ENCODE measurements at regions not wholly inside any gene's neighbourhood (a gene's known extent, or its start where the extent isn't known, plus 50 kb on each side); places are given as distances from the start of the nearest gene placed in this dataset.

DNA sequence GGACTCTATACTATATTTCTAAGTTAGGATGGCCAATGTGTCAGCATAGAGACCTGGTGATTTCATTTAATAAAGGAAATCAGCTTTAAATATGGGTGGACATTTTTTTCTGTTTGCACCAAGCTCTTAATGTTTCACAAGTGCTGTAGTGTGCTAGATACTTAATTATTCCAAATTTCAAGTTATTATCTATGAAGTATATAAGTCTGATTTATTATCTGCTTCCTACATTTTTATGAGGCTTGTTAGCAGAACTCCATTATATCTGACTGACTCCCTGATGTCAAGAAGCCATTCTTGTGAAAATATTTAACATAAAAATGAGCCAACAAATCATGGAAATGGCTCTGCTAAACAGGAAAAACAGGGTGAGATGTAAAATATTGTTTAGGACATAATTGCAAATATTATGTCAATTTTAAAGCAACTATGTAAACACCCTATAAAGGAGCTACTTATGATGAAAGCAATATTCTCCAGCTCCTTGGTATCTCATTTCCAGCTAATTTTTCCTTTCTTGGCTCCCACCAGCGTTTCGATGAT lies 1415.2 kb downstream of the GATA3 start:
- H3K4me3 Mint-ChIP-seq (ENCODE audit: unreplicated experiment) = no peak overlapping the region
- H3K4me1 Mint-ChIP-seq (ENCODE audit: low read depth, unreplicated experiment) = peaks cover 7% of the 10 kb centered on the region
- no peaks in the 10 kb centered on the region for H3K9me3 Mint-ChIP-seq (ENCODE audit: unreplicated experiment)
- no peak for DNase-seq
- H3K27ac Mint-ChIP-seq (ENCODE audit: unreplicated experiment) = no peak overlapping the region
- TF ChIP-seq, protein P1, sequence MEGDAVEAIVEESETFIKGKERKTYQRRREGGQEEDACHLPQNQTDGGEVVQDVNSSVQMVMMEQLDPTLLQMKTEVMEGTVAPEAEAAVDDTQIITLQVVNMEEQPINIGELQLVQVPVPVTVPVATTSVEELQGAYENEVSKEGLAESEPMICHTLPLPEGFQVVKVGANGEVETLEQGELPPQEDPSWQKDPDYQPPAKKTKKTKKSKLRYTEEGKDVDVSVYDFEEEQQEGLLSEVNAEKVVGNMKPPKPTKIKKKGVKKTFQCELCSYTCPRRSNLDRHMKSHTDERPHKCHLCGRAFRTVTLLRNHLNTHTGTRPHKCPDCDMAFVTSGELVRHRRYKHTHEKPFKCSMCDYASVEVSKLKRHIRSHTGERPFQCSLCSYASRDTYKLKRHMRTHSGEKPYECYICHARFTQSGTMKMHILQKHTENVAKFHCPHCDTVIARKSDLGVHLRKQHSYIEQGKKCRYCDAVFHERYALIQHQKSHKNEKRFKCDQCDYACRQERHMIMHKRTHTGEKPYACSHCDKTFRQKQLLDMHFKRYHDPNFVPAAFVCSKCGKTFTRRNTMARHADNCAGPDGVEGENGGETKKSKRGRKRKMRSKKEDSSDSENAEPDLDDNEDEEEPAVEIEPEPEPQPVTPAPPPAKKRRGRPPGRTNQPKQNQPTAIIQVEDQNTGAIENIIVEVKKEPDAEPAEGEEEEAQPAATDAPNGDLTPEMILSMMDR (IDR thresholded peaks at IDR 0.05; ENCODE audit: partially characterized antibody, unreplicated experiment) = no peak
- no peaks in the 10 kb centered on the region for H3K27me3 Mint-ChIP-seq (ENCODE audit: unreplicated experiment)
- no peaks in the 10 kb centered on the region for H3K36me3 Mint-ChIP-seq (ENCODE audit: unreplicated experiment)

DNA sequence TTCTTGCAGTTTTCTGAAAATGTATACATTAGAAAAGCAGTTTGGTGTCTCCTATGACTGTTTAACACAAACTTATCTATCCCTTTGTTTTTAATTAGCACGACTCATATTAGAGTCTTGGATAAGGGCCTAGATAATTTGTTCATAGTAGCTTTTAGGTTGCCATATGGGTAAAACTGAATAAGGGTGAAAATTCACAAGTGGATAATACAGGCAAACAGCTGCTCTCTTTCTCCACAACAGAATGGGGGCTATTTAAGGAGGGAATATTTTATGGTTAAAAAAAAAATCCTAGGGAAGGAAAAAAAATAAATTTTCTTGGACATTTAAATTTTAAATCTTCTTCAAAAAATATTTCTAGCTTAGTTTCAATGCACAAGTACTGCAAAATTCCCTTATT lies 1416.1 kb downstream of the GATA3 start:
- Mint-ChIP-seq H3K9me3 (ENCODE audit: unreplicated experiment) (no peaks in the 10 kb centered on the region), H3K27me3 (ENCODE audit: unreplicated experiment) (no peaks in the 10 kb centered on the region), H3K4me1 (ENCODE audit: low read depth, unreplicated experiment) (peaks cover 7% of the 10 kb centered on the region), H3K36me3 (ENCODE audit: unreplicated experiment) (no peaks in the 10 kb centered on the region), H3K4me3 (ENCODE audit: unreplicated experiment) (no peak overlapping the region), H3K27ac (ENCODE audit: unreplicated experiment) (no peak overlapping the region)
- TF ChIP-seq, protein P1 (IDR thresholded peaks at IDR 0.05; ENCODE audit: partially characterized antibody, unreplicated experiment) = no peak
- DNase-seq = no peak

GRCh38 chr10:9501944-9502343 lies 1447.5 kb downstream of the GATA3 start:
- no peak overlapping the region for H3K27ac Mint-ChIP-seq (ENCODE audit: unreplicated experiment)
- TF ChIP-seq, protein P1 (IDR thresholded peaks at IDR 0.05; ENCODE audit: partially characterized antibody, unreplicated experiment) = no peak
- H3K4me1 Mint-ChIP-seq (ENCODE audit: low read depth, unreplicated experiment) = no peaks in the 10 kb centered on the region
- H3K9me3 Mint-ChIP-seq (ENCODE audit: unreplicated experiment) = no peaks in the 10 kb centered on the region
- no peak overlapping the region for H3K4me3 Mint-ChIP-seq (ENCODE audit: unreplicated experiment)
- no peak for DNase-seq
- H3K27me3 Mint-ChIP-seq (ENCODE audit: unreplicated experiment) = no peaks in the 10 kb centered on the region
- H3K36me3 Mint-ChIP-seq (ENCODE audit: unreplicated experiment) = no peaks in the 10 kb centered on the region

GRCh38 chr10:9504227-9504626 lies 1449.7 kb downstream of the GATA3 start:
- Mint-ChIP-seq H3K27me3 (ENCODE audit: unreplicated experiment) (no peaks in the 10 kb centered on the region), H3K4me3 (ENCODE audit: unreplicated experiment) (no peak overlapping the region), H3K27ac (ENCODE audit: unreplicated experiment) (no peak overlapping the region), H3K36me3 (ENCODE audit: unreplicated experiment) (no peaks in the 10 kb centered on the region), H3K9me3 (ENCODE audit: unreplicated experiment) (no peaks in the 10 kb centered on the region), H3K4me1 (ENCODE audit: low read depth, unreplicated experiment) (no peaks in the 10 kb centered on the region)
- TF ChIP-seq, protein P1 (IDR thresholded peaks at IDR 0.05; ENCODE audit: partially characterized antibody, unreplicated experiment) = no peak
- DNase-seq = no peak

- H3K27me3 Mint-ChIP-seq (ENCODE audit: unreplicated experiment) = no peaks in the 10 kb centered on the region
- TF ChIP-seq, protein P1 (IDR thresholded peaks at IDR 0.05; ENCODE audit: partially characterized antibody, unreplicated experiment) = no peak
- no peaks in the 10 kb centered on the region for H3K9me3 Mint-ChIP-seq (ENCODE audit: unreplicated experiment)
- H3K36me3 Mint-ChIP-seq (ENCODE audit: unreplicated experiment) = no peaks in the 10 kb centered on the region
- H3K4me3 Mint-ChIP-seq (ENCODE audit: unreplicated experiment) = no peak overlapping the region
- no peak overlapping the region for H3K27ac Mint-ChIP-seq (ENCODE audit: unreplicated experiment)
- DNase-seq = no peak
- H3K4me1 Mint-ChIP-seq (ENCODE audit: low read depth, unreplicated experiment) = no peaks in the 10 kb centered on the region
Observed at GRCh38 chr10:9505546-9505945, 1451.1 kb downstream of the GATA3 start.
